GM12872 (cell line): ENCODE measurements at regions not wholly inside any gene's neighbourhood (a gene's known extent, or its start where the extent isn't known, plus 50 kb on each side); places are given as distances from the start of the nearest gene placed in this dataset.

Experiments
- TF ChIP-seq, protein P1 (sequence below): IDR thresholded peaks from 3 replicates; pipeline ENCODE4 v1.5.1; 2011; ENCODE audit warnings: low read depth, mild to moderate bottlenecking, low read length, moderate library complexity; ENCODE audit not compliant: insufficient read depth

DNA sequence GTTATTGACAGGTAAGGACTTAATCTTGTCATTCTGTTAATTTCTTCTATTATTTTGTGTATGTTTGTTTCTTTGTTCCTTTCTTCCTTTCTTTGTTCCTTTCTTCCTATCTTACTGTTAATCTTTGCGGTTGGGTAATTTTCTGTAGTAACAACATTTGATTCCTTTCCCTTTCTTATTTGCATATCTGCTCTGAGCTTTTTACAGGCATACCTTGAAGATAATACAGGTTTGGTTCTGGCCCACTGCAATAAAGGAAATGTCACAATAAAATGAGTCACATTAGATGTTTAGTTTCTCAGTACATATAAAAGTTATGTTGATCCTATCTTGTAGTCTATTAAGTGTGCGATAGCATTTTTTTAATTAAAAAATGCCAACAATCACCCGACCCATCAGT is 440.7 kb downstream of the NFIB start:
- TF ChIP-seq, protein P1, sequence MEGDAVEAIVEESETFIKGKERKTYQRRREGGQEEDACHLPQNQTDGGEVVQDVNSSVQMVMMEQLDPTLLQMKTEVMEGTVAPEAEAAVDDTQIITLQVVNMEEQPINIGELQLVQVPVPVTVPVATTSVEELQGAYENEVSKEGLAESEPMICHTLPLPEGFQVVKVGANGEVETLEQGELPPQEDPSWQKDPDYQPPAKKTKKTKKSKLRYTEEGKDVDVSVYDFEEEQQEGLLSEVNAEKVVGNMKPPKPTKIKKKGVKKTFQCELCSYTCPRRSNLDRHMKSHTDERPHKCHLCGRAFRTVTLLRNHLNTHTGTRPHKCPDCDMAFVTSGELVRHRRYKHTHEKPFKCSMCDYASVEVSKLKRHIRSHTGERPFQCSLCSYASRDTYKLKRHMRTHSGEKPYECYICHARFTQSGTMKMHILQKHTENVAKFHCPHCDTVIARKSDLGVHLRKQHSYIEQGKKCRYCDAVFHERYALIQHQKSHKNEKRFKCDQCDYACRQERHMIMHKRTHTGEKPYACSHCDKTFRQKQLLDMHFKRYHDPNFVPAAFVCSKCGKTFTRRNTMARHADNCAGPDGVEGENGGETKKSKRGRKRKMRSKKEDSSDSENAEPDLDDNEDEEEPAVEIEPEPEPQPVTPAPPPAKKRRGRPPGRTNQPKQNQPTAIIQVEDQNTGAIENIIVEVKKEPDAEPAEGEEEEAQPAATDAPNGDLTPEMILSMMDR = no peak

DNA sequence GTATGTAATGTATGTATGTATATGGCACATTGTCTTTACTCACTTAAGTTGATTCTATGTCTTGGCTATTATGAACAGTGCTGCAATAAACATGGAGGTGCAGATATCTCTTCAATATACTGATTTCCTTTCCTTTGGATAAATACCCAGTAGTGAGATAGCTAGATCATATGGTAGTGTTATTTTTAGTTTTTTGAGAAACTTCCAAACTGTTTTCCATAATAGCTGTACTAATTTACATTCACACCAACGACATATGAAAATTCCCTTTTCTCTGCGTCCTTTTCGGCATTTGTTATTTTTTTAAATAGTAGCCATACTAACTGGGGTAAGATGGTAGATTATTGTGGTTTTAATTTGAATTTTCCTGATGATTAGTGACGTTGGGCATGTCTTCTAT is 445.6 kb downstream of the NFIB start:
- TF ChIP-seq, protein P1 = no peak

- TF ChIP-seq, protein P1 = no peak
Observed at GRCh38 chr9:13865869-13866268, 448.1 kb downstream of the NFIB start.

GRCh38 chr9:13863112-13863511 is 450.8 kb downstream of the NFIB start:
- TF ChIP-seq, protein P1 = no peak

GRCh38 chr9:13862654-13863053 is 451.3 kb downstream of the NFIB start:
- TF ChIP-seq, protein P1 = no peak

DNA sequence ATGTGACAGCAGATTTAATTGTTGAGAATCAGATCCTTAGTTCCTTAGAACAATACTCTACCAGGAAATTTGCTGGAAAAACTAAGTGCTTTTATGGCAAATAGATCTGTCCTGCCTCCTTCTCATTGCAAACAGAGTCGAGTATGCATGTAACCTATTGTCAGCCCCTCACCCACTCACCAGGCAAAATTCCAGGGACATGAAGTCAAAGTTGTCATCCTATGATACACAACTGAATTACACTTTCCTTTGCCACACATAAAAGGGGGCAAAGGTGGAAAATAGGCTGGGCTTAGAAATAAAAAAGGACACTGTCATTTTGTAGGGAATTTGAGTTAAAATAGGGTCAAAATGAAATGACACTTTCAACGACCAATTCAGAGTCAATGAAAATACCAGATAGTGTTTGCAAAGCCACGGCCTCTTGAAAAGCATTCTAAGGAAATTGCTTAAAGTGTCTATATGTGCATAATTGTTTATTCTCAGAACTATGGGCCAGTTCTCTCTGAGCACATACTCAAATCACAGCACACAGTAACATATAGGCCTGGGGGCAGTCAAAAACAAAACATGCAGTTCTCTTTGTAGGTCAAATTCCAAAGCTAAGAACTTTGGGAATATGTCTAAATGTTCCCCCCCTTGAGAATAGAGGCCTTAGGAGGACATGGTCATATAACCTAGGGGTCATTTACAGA is 452.8 kb downstream of the NFIB start:
- TF ChIP-seq, protein P1 = no peak

- TF ChIP-seq, protein P1 = no peak
Observed at GRCh38 chr9:13860019-13860418, 453.9 kb downstream of the NFIB start.

- TF ChIP-seq, protein P1 = no peak
Observed at GRCh38 chr9:13857521-13857920, 456.4 kb downstream of the NFIB start.
